NCI-H69 (cell line): ENCODE measurements at regions not wholly inside any gene's neighbourhood (a gene's known extent, or its start where the extent isn't known, plus 50 kb on each side); places are given as distances from the start of the nearest gene placed in this dataset.
"Not testable (repeated sequence)": the region's sequence is repeated elsewhere in the genome, so short reads cannot be mapped to it uniquely, and the experiment has no call there.

ENCODE experiments used
- DNase-seq: peaks from one replicate; lab custom pipeline; 2025; lab: John Stamatoyannopoulos, UW

GRCh38 chr6:51257938-51258337 lies 439.3 kb downstream of the TFAP2B start:
- no peak for DNase-seq

- peak; percentile 20 for DNase-seq
These were observed 441.3 kb downstream of the TFAP2B start for GRCh38 chr6:51260003-51260402.

- no peak for DNase-seq
These were observed 443.0 kb downstream of the TFAP2B start for GRCh38 chr6:51261691-51262090.

- DNase-seq = no peak
These were observed 446.8 kb downstream of the TFAP2B start for GRCh38 chr6:51265426-51265825.

- peak; percentile 12 for DNase-seq
These were observed 447.9 kb downstream of the TFAP2B start for GRCh38 chr6:51266604-51267003.

GRCh38 chr6:51268666-51269065 lies 450.0 kb downstream of the TFAP2B start:
- no peak for DNase-seq

- peak; percentile 5 for DNase-seq
These were observed 451.2 kb downstream of the TFAP2B start for GRCh38 chr6:51269876-51270275.

GRCh38 chr6:51271615-51272014 lies 452.9 kb downstream of the TFAP2B start:
- no peak for DNase-seq

- peak; percentile 7 for DNase-seq
These were observed 454.7 kb downstream of the TFAP2B start for GRCh38 chr6:51273228-51273961.

GRCh38 chr6:51277474-51277873 lies 458.8 kb downstream of the TFAP2B start:
- DNase-seq = no peak

- DNase-seq = no peak
These were observed 463.4 kb downstream of the TFAP2B start for GRCh38 chr6:51282026-51282425.

- peak; percentile 35 for DNase-seq
These were observed 465.2 kb downstream of the TFAP2B start for GRCh38 chr6:51283723-51284355.

- DNase-seq = no peak
These were observed 467.2 kb downstream of the TFAP2B start for GRCh38 chr6:51285876-51286275.

GRCh38 chr6:51289041-51289440 lies 470.4 kb downstream of the TFAP2B start:
- DNase-seq = no peak

- DNase-seq = no peak
These were observed 474.0 kb downstream of the TFAP2B start for GRCh38 chr6:51292659-51293058.

GRCh38 chr6:51299621-51300380 lies 481.1 kb downstream of the TFAP2B start:
- peak; percentile 46 for DNase-seq

GRCh38 chr6:51300510-51300909 lies 481.8 kb downstream of the TFAP2B start:
- no peak for DNase-seq

GRCh38 chr6:51301962-51302361 lies 483.3 kb downstream of the TFAP2B start:
- DNase-seq = no peak

GRCh38 chr6:51302431-51302830 lies 483.8 kb downstream of the TFAP2B start:
- DNase-seq = no peak

- no peak for DNase-seq
These were observed 484.7 kb downstream of the TFAP2B start for GRCh38 chr6:51303338-51303737.

- no peak for DNase-seq
These were observed 496.3 kb downstream of the TFAP2B start for GRCh38 chr6:51314965-51315364.

- DNase-seq = no peak
These were observed 500.0 kb downstream of the TFAP2B start for GRCh38 chr6:51318674-51319073.

GRCh38 chr6:51321477-51321876 lies 502.8 kb downstream of the TFAP2B start:
- not testable (repeated sequence) for DNase-seq
